Endothelial cell (in vitro differentiated cells): ENCODE measurements at regions not wholly inside any gene's neighbourhood (a gene's known extent, or its start where the extent isn't known, plus 50 kb on each side); places are given as distances from the start of the nearest gene placed in this dataset.
A peak's percentile ranks its signal among the peaks of the same experiment; 100 is the strongest.

Source experiments
- DNase-seq: peaks from one replicate; pipeline ENCODE4 v3.0.0; 2021; ENCODE audit warnings: low spot score
- H3K27ac Mint-ChIP-seq: one replicate; pipeline ENCODE4 v1.8.0; 2021; ENCODE audit warnings: mixed read lengths, inconsistent platforms; ENCODE audit not compliant: unreplicated experiment
- H3K27me3 Mint-ChIP-seq: one replicate; pipeline ENCODE4 v1.8.0; 2021; ENCODE audit warnings: mild to moderate bottlenecking, moderate library complexity, mixed read lengths, inconsistent platforms; ENCODE audit not compliant: unreplicated experiment
- H3K36me3 Mint-ChIP-seq: one replicate; pipeline ENCODE4 v1.8.0; 2021; ENCODE audit warnings: mild to moderate bottlenecking, low read depth, mixed read lengths, inconsistent platforms; ENCODE audit not compliant: unreplicated experiment
- H3K4me1 Mint-ChIP-seq: one replicate; pipeline ENCODE4 v1.8.0; 2021; ENCODE audit warnings: mild to moderate bottlenecking, mixed read lengths, inconsistent platforms; ENCODE audit not compliant: unreplicated experiment
- H3K4me3 Mint-ChIP-seq: one replicate; pipeline ENCODE4 v1.8.0; 2021; ENCODE audit warnings: mild to moderate bottlenecking, mixed read lengths, inconsistent platforms; ENCODE audit not compliant: unreplicated experiment
- H3K9me3 Mint-ChIP-seq: one replicate; pipeline ENCODE4 v1.8.0; 2021; ENCODE audit warnings: mixed read lengths, inconsistent platforms; ENCODE audit not compliant: unreplicated experiment
- TF ChIP-seq, protein P1 (sequence below): fragments of 200-600 bp; sonication (generic); IDR thresholded peaks from one replicate; pipeline ENCODE4 v1.5.0; 2021; ENCODE audit warnings: antibody characterized with exemption; ENCODE audit not compliant: unreplicated experiment

DNA sequence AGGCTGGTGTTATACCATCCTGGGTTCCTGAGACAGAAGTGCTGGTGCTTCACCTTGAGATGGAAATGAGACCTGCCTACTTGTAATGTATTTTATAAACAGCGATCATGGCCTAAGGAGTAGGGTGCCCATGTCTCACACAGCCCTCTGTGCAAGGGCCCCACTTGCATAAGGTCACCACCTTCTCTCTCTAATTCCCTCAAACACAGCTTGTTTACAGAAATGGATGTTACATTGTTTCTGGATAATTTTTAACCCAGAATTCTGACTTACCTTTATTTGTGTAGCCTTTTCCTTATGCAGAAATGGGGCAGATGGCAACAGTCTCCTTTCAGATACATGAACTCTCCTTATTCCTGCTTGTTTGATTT, 95.1 kb upstream of the UMPS start:
- H3K36me3 Mint-ChIP-seq = peaks cover 36% of the 10 kb centered on the region
- peaks cover 6% of the 10 kb centered on the region for H3K27me3 Mint-ChIP-seq

DNA sequence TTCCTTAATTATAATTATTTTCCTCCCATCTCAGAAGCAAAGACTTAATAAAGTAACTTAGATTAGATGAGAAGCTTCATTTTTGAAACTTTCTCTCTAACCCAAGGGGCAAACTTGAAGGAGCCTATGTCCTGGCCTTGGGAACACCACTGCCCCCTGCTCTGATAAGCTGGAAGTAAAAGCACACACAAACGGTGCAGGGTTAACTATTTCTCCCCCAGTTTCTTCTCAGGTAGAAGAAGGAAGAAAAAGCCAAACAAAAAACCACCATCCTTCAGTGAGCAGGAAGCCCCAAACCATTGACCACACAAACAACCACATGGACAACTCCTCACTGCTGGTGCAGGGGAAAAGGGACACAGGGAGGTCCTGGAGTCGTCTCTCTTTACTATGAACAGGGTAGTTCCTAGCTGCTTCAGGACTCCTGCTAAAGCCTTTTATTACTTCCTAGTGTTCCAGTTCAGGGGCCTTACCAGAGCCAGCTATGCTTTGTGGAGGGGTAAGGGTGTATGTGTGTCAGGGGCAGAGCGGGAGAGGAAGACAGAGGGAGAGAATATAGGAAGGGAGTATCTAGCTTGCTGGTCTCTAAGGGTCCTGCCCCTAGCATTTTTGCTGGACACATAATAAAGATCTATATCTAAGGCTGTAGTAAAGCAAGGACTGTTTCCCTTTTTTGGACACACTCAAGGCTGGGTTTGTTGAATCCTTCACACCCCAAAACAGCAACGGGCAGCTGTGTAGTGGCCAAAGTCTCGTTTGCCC, 94.0 kb upstream of the UMPS start:
- Mint-ChIP-seq H3K4me1 (peaks cover 28% of the 10 kb centered on the region), H3K4me3 (peak overlapping the region; percentile 57), H3K36me3 (peaks cover 39% of the 10 kb centered on the region), H3K9me3 (no peaks in the 10 kb centered on the region), H3K27ac (peak overlapping the region; percentile 6), H3K27me3 (peaks cover 6% of the 10 kb centered on the region)
- TF ChIP-seq, protein P1, sequence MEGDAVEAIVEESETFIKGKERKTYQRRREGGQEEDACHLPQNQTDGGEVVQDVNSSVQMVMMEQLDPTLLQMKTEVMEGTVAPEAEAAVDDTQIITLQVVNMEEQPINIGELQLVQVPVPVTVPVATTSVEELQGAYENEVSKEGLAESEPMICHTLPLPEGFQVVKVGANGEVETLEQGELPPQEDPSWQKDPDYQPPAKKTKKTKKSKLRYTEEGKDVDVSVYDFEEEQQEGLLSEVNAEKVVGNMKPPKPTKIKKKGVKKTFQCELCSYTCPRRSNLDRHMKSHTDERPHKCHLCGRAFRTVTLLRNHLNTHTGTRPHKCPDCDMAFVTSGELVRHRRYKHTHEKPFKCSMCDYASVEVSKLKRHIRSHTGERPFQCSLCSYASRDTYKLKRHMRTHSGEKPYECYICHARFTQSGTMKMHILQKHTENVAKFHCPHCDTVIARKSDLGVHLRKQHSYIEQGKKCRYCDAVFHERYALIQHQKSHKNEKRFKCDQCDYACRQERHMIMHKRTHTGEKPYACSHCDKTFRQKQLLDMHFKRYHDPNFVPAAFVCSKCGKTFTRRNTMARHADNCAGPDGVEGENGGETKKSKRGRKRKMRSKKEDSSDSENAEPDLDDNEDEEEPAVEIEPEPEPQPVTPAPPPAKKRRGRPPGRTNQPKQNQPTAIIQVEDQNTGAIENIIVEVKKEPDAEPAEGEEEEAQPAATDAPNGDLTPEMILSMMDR = no peak
- no peak for DNase-seq

More for the DNA sequence above, 95.1 kb upstream of the UMPS start:
- H3K4me1 Mint-ChIP-seq = peaks cover 28% of the 10 kb centered on the region
- TF ChIP-seq, protein P1 = no peak
- DNase-seq = no peak
- H3K27ac Mint-ChIP-seq = no peak overlapping the region
- H3K4me3 Mint-ChIP-seq = no peak overlapping the region
- H3K9me3 Mint-ChIP-seq = no peaks in the 10 kb centered on the region

DNA sequence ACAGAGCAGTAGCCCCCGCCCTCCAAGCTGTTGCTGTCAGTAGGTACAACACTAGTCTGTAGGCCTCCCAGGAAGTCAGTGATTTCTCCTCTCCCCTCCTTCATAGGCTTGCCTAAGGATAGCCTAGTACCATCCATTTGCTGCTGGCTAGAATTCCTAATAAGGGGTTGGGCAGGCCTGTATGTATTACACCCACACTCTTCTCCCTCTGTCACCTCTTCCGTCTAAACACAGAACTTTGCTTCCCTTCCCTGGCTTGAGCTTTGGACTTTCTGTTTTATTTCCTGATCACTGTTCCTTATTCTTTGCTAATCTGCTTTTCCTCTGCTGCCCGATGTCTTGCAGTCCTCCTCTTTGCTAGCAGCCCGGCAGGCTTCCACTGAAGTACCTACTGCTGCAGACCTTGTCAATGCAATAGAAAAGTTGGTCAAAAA, 93.4 kb upstream of the UMPS start:
- Mint-ChIP-seq H3K27me3 (peaks cover 5% of the 10 kb centered on the region), H3K27ac (peak overlapping the region; percentile 6), H3K4me3 (no peak overlapping the region), H3K9me3 (no peaks in the 10 kb centered on the region), H3K36me3 (peaks cover 37% of the 10 kb centered on the region), H3K4me1 (peaks cover 28% of the 10 kb centered on the region)
- DNase-seq = no peak
- TF ChIP-seq, protein P1 = no peak

DNA sequence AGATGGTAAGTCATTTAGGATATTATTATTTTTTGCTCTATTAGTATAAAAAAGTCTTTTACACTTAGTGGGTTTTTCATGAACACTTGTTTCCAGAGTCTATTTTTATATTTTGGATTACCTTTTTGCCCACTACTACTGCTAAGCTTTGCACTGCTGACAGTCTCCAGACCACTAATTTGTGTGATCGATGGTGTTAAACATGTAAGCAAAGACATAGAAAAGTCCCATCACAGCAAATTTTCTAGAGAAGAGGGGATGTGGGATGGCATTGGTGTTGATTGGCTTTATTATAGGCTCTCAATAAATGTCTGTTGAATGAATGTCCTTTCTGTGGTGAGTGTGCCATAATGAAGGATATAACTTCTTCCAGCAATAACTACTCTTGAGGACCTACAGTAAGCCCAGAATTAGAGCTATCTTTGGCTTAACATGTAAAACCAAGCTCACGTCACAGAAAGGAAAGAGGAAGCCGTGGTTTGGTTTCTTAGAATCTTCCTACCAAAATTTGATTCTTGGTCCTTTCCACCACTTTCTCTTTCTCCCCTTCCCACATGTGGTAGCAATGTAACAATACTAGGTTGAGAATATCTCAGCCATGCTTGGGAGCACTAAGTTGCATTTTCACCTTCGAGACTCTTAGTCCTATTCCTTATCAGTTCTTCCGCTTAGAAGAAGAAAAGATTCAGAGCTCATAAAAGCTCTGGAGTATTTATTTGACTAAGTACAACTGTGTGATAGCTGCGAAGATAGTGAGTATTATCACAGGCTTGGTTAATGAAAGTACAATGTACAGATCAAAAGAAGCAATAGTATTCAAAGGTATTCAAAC, 90.6 kb upstream of the UMPS start:
- no peaks in the 10 kb centered on the region for H3K9me3 Mint-ChIP-seq
- H3K27me3 Mint-ChIP-seq = peaks cover 7% of the 10 kb centered on the region
- TF ChIP-seq, protein P1 = no peak
- no peak overlapping the region for H3K27ac Mint-ChIP-seq
- no peak overlapping the region for H3K4me3 Mint-ChIP-seq
- DNase-seq = no peak
- peaks cover 22% of the 10 kb centered on the region for H3K4me1 Mint-ChIP-seq
- H3K36me3 Mint-ChIP-seq = peaks cover 19% of the 10 kb centered on the region
